ENCODE measurements at regions not wholly inside any gene's neighbourhood (a gene's known extent, or its start where the extent isn't known, plus 50 kb on each side); places are given as distances from the start of the nearest gene placed in this dataset.

DNA sequence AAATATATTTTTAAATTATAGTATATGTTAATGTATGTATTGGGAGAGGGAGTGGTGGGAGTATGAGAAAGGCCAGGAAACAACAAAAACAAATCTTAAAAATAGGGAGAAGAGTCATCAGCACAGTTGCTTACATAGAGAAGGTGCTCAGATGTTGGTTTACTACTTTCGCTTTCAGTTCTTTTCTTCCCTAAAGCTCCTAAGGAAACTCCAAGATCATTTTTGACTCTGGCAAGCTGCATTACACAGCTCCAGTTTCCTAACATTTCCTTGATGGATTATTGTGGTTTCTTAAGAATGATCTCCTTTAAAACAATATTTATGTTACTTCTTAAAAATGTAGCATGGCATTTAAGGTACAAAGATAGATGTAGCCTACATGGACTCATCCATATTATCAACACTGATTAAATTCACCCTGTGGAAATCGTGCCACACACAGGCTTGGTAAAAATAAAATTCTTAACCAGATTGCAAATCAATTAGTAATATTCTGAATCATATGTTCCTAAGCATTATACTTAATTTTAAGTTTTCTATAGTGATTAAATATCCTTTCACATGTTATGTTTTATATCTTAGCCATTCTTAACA is 118.0 kb upstream of the MAN1A1 start:
- Histone ChIP-seq H3K27ac (no peak overlapping the region), H3K36me3 (replicated peaks) (no peaks in the 10 kb centered on the region), H3K27me3 (replicated peaks) (no peaks in the 10 kb centered on the region), H3K4me3 (ENCODE audit: low read depth, low read length) (no peak overlapping the region)
- DNase-seq = no peak
- TF ChIP-seq, protein P1, sequence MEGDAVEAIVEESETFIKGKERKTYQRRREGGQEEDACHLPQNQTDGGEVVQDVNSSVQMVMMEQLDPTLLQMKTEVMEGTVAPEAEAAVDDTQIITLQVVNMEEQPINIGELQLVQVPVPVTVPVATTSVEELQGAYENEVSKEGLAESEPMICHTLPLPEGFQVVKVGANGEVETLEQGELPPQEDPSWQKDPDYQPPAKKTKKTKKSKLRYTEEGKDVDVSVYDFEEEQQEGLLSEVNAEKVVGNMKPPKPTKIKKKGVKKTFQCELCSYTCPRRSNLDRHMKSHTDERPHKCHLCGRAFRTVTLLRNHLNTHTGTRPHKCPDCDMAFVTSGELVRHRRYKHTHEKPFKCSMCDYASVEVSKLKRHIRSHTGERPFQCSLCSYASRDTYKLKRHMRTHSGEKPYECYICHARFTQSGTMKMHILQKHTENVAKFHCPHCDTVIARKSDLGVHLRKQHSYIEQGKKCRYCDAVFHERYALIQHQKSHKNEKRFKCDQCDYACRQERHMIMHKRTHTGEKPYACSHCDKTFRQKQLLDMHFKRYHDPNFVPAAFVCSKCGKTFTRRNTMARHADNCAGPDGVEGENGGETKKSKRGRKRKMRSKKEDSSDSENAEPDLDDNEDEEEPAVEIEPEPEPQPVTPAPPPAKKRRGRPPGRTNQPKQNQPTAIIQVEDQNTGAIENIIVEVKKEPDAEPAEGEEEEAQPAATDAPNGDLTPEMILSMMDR (IDR thresholded peaks at IDR 0.05; ENCODE audit: low read depth, low read length, missing control alignments) = no peak
- in situ Hi-C loops (cut with HindIII; ENCODE audit: low pct_ligation_motif_present, low sequenced_read_pairs) = no loop called here

DNA sequence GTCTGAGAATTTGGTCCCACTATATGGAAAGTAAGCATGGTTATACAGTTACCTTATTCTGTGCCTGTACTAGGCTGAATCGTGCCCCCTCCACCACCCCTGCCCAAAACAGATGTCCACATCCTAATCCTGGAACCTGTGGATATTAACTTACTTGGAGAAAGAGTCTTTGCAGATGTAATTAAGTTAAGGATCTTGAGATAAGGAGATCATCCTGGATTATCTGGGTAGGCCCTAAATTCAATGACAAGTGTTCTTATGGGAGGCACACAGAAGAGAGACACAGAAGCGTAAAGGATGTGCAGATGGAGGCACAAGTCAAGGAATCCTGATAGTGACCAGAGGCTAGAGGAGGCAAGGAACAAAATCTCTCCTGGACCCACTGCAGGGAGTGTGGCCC is 116.7 kb upstream of the MAN1A1 start:
- in situ Hi-C loops (cut with HindIII; ENCODE audit: low pct_ligation_motif_present, low sequenced_read_pairs) = no loop called here
- no peak for DNase-seq

DNA sequence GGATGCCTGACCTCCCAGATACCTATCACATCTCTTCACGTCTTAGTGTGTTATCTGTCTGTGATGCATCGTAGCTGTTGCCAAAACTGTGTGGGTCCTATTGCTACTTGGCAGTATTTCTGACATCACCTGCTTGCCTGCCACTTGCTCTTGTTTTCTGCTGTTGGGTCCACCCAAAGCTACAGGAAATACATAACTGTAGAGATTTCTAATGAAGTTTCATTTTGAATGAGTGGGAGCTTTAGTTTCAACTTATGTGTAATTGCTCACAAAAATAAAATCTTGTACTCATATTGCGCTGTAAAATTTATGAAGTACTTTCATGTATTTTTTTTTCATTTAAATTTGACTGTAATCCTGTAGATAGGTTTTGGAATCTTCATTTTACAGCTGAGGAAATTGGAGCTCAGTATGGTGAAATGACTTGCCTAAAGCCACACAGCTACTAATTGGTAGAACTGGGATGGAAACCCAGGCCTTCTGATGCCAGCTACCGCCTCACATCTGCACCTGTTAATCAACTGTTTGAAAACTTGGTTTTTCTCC is 113.6 kb upstream of the MAN1A1 start:
- TF ChIP-seq, protein P1 (IDR thresholded peaks at IDR 0.05; ENCODE audit: low read depth, low read length, missing control alignments) = no peak
- H3K27me3 ChIP-seq (replicated peaks) = no peaks in the 10 kb centered on the region
- H3K4me3 ChIP-seq (ENCODE audit: low read depth, low read length) = no peak overlapping the region
- H3K27ac ChIP-seq = no peak overlapping the region
- DNase-seq = no peak
- in situ Hi-C loops (cut with HindIII; ENCODE audit: low pct_ligation_motif_present, low sequenced_read_pairs) = no loop called here
- no peaks in the 10 kb centered on the region for H3K36me3 ChIP-seq (replicated peaks)

More for the DNA sequence above, 116.7 kb upstream of the MAN1A1 start:
- Histone ChIP-seq H3K27ac (no peak overlapping the region), H3K36me3 (replicated peaks) (no peaks in the 10 kb centered on the region), H3K4me3 (ENCODE audit: low read depth, low read length) (no peak overlapping the region), H3K27me3 (replicated peaks) (no peaks in the 10 kb centered on the region)
- TF ChIP-seq, protein P1 (IDR thresholded peaks at IDR 0.05; ENCODE audit: low read depth, low read length, missing control alignments) = no peak

- TF ChIP-seq, protein P1 (IDR thresholded peaks at IDR 0.05; ENCODE audit: low read depth, low read length, missing control alignments) = no peak
- Histone ChIP-seq H3K4me3 (ENCODE audit: low read depth, low read length) (no peak overlapping the region), H3K27ac (no peak overlapping the region), H3K27me3 (replicated peaks) (no peaks in the 10 kb centered on the region), H3K36me3 (replicated peaks) (no peaks in the 10 kb centered on the region)
- no peak for DNase-seq
- in situ Hi-C loops (cut with HindIII; ENCODE audit: low pct_ligation_motif_present, low sequenced_read_pairs) = no loop called here
These were observed 111.6 kb upstream of the MAN1A1 start for GRCh38 chr6:119461187-119461586.

DNA sequence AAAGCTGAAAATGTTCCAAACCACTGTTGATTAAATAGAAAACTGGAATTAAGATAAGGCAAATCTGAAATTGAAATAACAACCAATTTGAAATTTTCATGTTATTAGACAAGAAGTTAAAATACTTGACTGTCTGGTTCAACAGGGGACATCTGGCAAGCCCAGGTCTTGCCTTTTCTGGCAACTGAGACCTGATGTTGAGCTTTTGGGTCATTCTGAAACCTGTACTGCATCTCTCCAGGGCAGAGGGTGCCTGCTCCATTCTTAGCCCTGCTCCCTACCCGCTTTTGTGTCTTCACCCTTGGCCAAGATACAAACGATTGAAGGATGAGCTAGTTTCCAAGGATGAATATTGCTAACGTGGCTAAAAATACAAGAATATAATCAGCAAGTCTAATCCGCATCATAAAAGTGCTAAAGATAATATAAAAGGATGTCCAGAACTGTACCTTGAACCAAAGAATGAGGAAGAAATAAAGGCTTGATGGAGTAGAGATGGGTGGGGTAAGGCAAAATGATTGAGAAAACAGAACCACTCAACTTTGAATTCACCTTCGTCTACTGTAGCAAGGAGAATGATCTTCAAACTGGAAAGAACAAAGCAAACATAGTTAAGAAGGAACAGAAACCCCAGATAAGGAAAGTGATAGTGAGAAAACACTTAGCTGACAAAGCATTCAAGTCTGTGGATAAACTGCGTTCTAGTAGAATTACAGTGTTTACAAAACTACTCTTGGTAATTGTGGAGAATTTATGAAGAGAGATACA is 109.8 kb upstream of the MAN1A1 start:
- Histone ChIP-seq H3K27ac (no peak overlapping the region), H3K27me3 (replicated peaks) (no peaks in the 10 kb centered on the region), H3K36me3 (replicated peaks) (no peaks in the 10 kb centered on the region), H3K4me3 (ENCODE audit: low read depth, low read length) (no peak overlapping the region)
- no peak for DNase-seq
- in situ Hi-C loops (cut with HindIII; ENCODE audit: low pct_ligation_motif_present, low sequenced_read_pairs) = no loop called here
- TF ChIP-seq, protein P1 (IDR thresholded peaks at IDR 0.05; ENCODE audit: low read depth, low read length, missing control alignments) = no peak

Data from brain microvascular endothelial cell (primary cell).